Neural progenitor cell (in vitro differentiated cells): ENCODE measurements at regions not wholly inside any gene's neighbourhood (a gene's known extent, or its start where the extent isn't known, plus 50 kb on each side); places are given as distances from the start of the nearest gene placed in this dataset.
A peak's percentile ranks its signal among the peaks of the same experiment; 100 is the strongest.

Source experiments
- DNase-seq: peaks from one replicate; pipeline ENCODE4 v3.0.0-alpha.2; 2016; ENCODE audit warnings: low spot score
- H2AFZ ChIP-seq: fragments of 200-600 bp; sonication (generic); replicated peaks from 2 replicates; pipeline ENCODE4 v1.6.1; 2016; ENCODE audit warnings: antibody characterized with exemption
- H3F3A ChIP-seq: fragments of 200-600 bp; sonication (generic); 2 replicates; pipeline ENCODE4 v1.6.1; 2016; ENCODE audit warnings: antibody characterized with exemption, low read depth
- H3K27ac ChIP-seq: fragments of 200-600 bp; sonication (generic); 2 replicates; pipeline ENCODE4 v1.5.1; 2016; ENCODE audit warnings: mild to moderate bottlenecking
- H3K27me3 ChIP-seq: fragments of 200-600 bp; sonication (generic); 2 replicates; pipeline ENCODE4 v1.6.1; 2016; ENCODE audit warnings: mild to moderate bottlenecking, moderate library complexity
- H3K36me3 ChIP-seq: fragments of 200-600 bp; sonication (generic); 2 replicates; pipeline ENCODE4 v1.5.1; 2016
- H3K4me1 ChIP-seq: fragments of 200-600 bp; sonication (generic); 2 replicates; pipeline ENCODE4 v1.6.1; 2016; ENCODE audit warnings: mixed run types
- H3K4me2 ChIP-seq: fragments of 200-600 bp; sonication (generic); 2 replicates; pipeline ENCODE4 v1.6.1; 2016
- H3K4me3 ChIP-seq: fragments of 200-600 bp; sonication (generic); 2 replicates; pipeline ENCODE4 v1.5.1; 2016
- H3K79me2 ChIP-seq: fragments of 200-600 bp; sonication (generic); 2 replicates; pipeline ENCODE4 v1.6.1; 2016; ENCODE audit warnings: low read depth
- H3K9ac ChIP-seq: fragments of 200-600 bp; sonication (generic); 2 replicates; pipeline ENCODE4 v1.6.1; 2016
- H3K9me3 ChIP-seq: fragments of 200-600 bp; sonication (generic); 2 replicates; pipeline ENCODE4 v1.5.1; 2016; ENCODE audit warnings: low read depth
- H4K20me1 ChIP-seq: fragments of 200-600 bp; sonication (generic); 2 replicates; pipeline ENCODE4 v1.6.1; 2016; ENCODE audit warnings: low read depth
- H3K27ac Mint-ChIP-seq: 3 replicates; pipeline ENCODE4 v1.8.0; 2021; ENCODE audit warnings: mixed read lengths
- H3K27me3 Mint-ChIP-seq: 2 replicates; pipeline ENCODE4 v1.8.0; 2022; ENCODE audit warnings: low read depth, mild to moderate bottlenecking, inconsistent platforms, moderate library complexity, mixed read lengths; ENCODE audit not compliant: insufficient read depth
- H3K36me3 Mint-ChIP-seq: 3 replicates; pipeline ENCODE4 v1.8.0; 2021; ENCODE audit warnings: mixed read lengths
- H3K4me1 Mint-ChIP-seq: 3 replicates; pipeline ENCODE4 v1.8.0; 2021; ENCODE audit warnings: mixed read lengths
- H3K4me3 Mint-ChIP-seq: 3 replicates; pipeline ENCODE4 v1.8.0; 2021; ENCODE audit warnings: mild to moderate bottlenecking, moderate library complexity, mixed read lengths
- H3K9me3 Mint-ChIP-seq: 3 replicates; pipeline ENCODE4 v1.8.0; 2020; ENCODE audit warnings: mixed read lengths
- CTCF ChIP-seq: fragments of 200-600 bp; sonication (generic); IDR thresholded peaks from 2 replicates; pipeline ENCODE4 v1.5.1; 2017; ENCODE audit warnings: antibody characterized with exemption, mild to moderate bottlenecking
- EZH2 ChIP-seq: fragments of 200-600 bp; sonication (generic); IDR thresholded peaks from 2 replicates; pipeline ENCODE4 v1.6.1; 2017; ENCODE audit warnings: antibody characterized with exemption, mild to moderate bottlenecking, moderate library complexity
- EZH2phosphoT487 ChIP-seq: fragments of 200-600 bp; sonication (generic); IDR thresholded peaks from 2 replicates; pipeline ENCODE4 v1.6.1; 2017; ENCODE audit warnings: antibody characterized with exemption

GRCh38 chr13:65293530-65294198 is 1936.5 kb downstream of the PCDH9 start:
- DNase-seq: no peak
- peaks cover 2% of the 10 kb centered on the region for H3K27me3 Mint-ChIP-seq
- H3K27ac ChIP-seq: no peak overlapping the region
- H3K36me3 ChIP-seq: no peaks in the 10 kb centered on the region
- no peaks in the 10 kb centered on the region for H3K27me3 ChIP-seq
- H3K36me3 Mint-ChIP-seq: no peaks in the 10 kb centered on the region
- no peak overlapping the region for H3K4me3 Mint-ChIP-seq
- H3K4me3 ChIP-seq: no peak overlapping the region
- no peaks in the 10 kb centered on the region for H3K9me3 ChIP-seq
- no peaks in the 10 kb centered on the region for H3K4me1 ChIP-seq
- H4K20me1 ChIP-seq: no peaks in the 10 kb centered on the region
- no peaks in the 10 kb centered on the region for H3K9me3 Mint-ChIP-seq
- no peak overlapping the region for H3K4me2 ChIP-seq
- H3K9ac ChIP-seq: no peak overlapping the region
- TF ChIP-seq EZH2 (no peak), CTCF (no peak), EZH2phosphoT487 (no peak)
- no peak overlapping the region for H3K27ac Mint-ChIP-seq
- no peaks in the 10 kb centered on the region for H3K79me2 ChIP-seq
- H3F3A ChIP-seq: no peaks in the 10 kb centered on the region
- H3K4me1 Mint-ChIP-seq: peaks cover 25% of the 10 kb centered on the region
- H2AFZ ChIP-seq: no peak overlapping the region

GRCh38 chr13:65292488-65292901 is 1937.6 kb downstream of the PCDH9 start:
- H3K27me3 ChIP-seq: no peaks in the 10 kb centered on the region
- Mint-ChIP-seq H3K36me3 (no peaks in the 10 kb centered on the region), H3K27ac (peak overlapping the region; percentile 94), H3K27me3 (peaks cover 2% of the 10 kb centered on the region), H3K4me1 (peaks cover 24% of the 10 kb centered on the region), H3K4me3 (peak overlapping the region; percentile 67), H3K9me3 (no peaks in the 10 kb centered on the region)
- no peaks in the 10 kb centered on the region for H3K9me3 ChIP-seq
- peak; percentile 40 for DNase-seq
- no peak overlapping the region for H2AFZ ChIP-seq
- H3K27ac ChIP-seq: no peak overlapping the region
- no peaks in the 10 kb centered on the region for H3K36me3 ChIP-seq
- H3K79me2 ChIP-seq: no peaks in the 10 kb centered on the region
- no peak overlapping the region for H3K4me2 ChIP-seq
- no peaks in the 10 kb centered on the region for H3F3A ChIP-seq
- no peaks in the 10 kb centered on the region for H4K20me1 ChIP-seq
- no peak overlapping the region for H3K4me3 ChIP-seq
- no peaks in the 10 kb centered on the region for H3K4me1 ChIP-seq
- H3K9ac ChIP-seq: no peak overlapping the region
- TF ChIP-seq CTCF: no peak
- TF ChIP-seq EZH2: no peak
- no peak for TF ChIP-seq EZH2phosphoT487

- no peak overlapping the region for H3K27ac ChIP-seq
- Mint-ChIP-seq H3K27me3 (peaks cover 2% of the 10 kb centered on the region), H3K36me3 (no peaks in the 10 kb centered on the region), H3K9me3 (no peaks in the 10 kb centered on the region), H3K4me3 (no peak overlapping the region), H3K27ac (no peak overlapping the region), H3K4me1 (peaks cover 12% of the 10 kb centered on the region)
- no peaks in the 10 kb centered on the region for H3K9me3 ChIP-seq
- no peaks in the 10 kb centered on the region for H3K4me1 ChIP-seq
- H4K20me1 ChIP-seq: no peaks in the 10 kb centered on the region
- H3K27me3 ChIP-seq: no peaks in the 10 kb centered on the region
- TF ChIP-seq CTCF (no peak), EZH2 (no peak), EZH2phosphoT487 (no peak)
- DNase-seq: no peak
- H3K4me3 ChIP-seq: no peak overlapping the region
- no peaks in the 10 kb centered on the region for H3F3A ChIP-seq
- H3K36me3 ChIP-seq: no peaks in the 10 kb centered on the region
- H3K9ac ChIP-seq: no peak overlapping the region
- no peak overlapping the region for H2AFZ ChIP-seq
- no peak overlapping the region for H3K4me2 ChIP-seq
- no peaks in the 10 kb centered on the region for H3K79me2 ChIP-seq
Measured at GRCh38 chr13:65287405-65287804, 1942.7 kb downstream of the PCDH9 start.
